HG03378 (cell line): ENCODE measurements at regions not wholly inside any gene's neighbourhood (a gene's known extent, or its start where the extent isn't known, plus 50 kb on each side); places are given as distances from the start of the nearest gene placed in this dataset.
"Not testable (repeated sequence)": the region's sequence is repeated elsewhere in the genome, so short reads cannot be mapped to it uniquely, and the experiment has no call there.

ENCODE experiments used
- ATAC-seq: cut with Tn5 transposase; IDR thresholded peaks from one replicate; pipeline ENCODE4 v1.9.1; 2021; ENCODE audit warnings: mild to moderate bottlenecking, moderate library complexity; ENCODE audit not compliant: unreplicated experiment

GRCh38 chr14:28820677-28821076 is 54.1 kb downstream of the FOXG1 start:
- no peak for ATAC-seq

GRCh38 chr14:28821993-28822392 is 55.4 kb downstream of the FOXG1 start:
- ATAC-seq, result no peak

- no peak for ATAC-seq
Observed at GRCh38 chr14:28823245-28823644, 56.7 kb downstream of the FOXG1 start.

GRCh38 chr14:28830115-28830534 is 63.5 kb downstream of the FOXG1 start:
- ATAC-seq, result no peak

GRCh38 chr14:28831126-28831525 is 64.5 kb downstream of the FOXG1 start:
- peak; percentile 100 for ATAC-seq

GRCh38 chr14:28842569-28842968 is 76.0 kb downstream of the FOXG1 start:
- not testable (repeated sequence) for ATAC-seq

- no peak for ATAC-seq
Observed at GRCh38 chr14:28867571-28867970, 101.0 kb downstream of the FOXG1 start.

- no peak for ATAC-seq
Observed at GRCh38 chr14:28870033-28870564, 103.5 kb downstream of the FOXG1 start.

- ATAC-seq, result no peak
Observed at GRCh38 chr14:28875934-28876571, 109.5 kb downstream of the FOXG1 start.

- no peak for ATAC-seq
Observed at GRCh38 chr14:28876572-28876945, 110.0 kb downstream of the FOXG1 start.

GRCh38 chr14:28877923-28878322 is 111.3 kb downstream of the FOXG1 start:
- ATAC-seq, result no peak

GRCh38 chr14:28879573-28879996 is 113.0 kb downstream of the FOXG1 start:
- ATAC-seq, result no peak

GRCh38 chr14:28886940-28887339 is 120.4 kb downstream of the FOXG1 start:
- no peak for ATAC-seq

- ATAC-seq, result no peak
Observed at GRCh38 chr14:28895389-28895788, 128.8 kb downstream of the FOXG1 start.

- ATAC-seq, result no peak
Observed at GRCh38 chr14:28896337-28896736, 129.8 kb downstream of the FOXG1 start.

GRCh38 chr14:28901631-28902030 is 135.0 kb downstream of the FOXG1 start:
- no peak for ATAC-seq

- ATAC-seq, result no peak
Observed at GRCh38 chr14:28902930-28903329, 136.3 kb downstream of the FOXG1 start.

- no peak for ATAC-seq
Observed at GRCh38 chr14:28911521-28911920, 144.9 kb downstream of the FOXG1 start.

- ATAC-seq, result no peak
Observed at GRCh38 chr14:28913056-28913455, 146.5 kb downstream of the FOXG1 start.

GRCh38 chr14:28926122-28926521 is 159.5 kb downstream of the FOXG1 start:
- no peak for ATAC-seq

- no peak for ATAC-seq
Observed at GRCh38 chr14:28931999-28932398, 165.4 kb downstream of the FOXG1 start.

GRCh38 chr14:28936601-28937000 is 170.0 kb downstream of the FOXG1 start:
- ATAC-seq, result no peak

GRCh38 chr14:28941758-28942157 is 175.2 kb downstream of the FOXG1 start:
- no peak for ATAC-seq
